ENCODE measurements at regions not wholly inside any gene's neighbourhood (a gene's known extent, or its start where the extent isn't known, plus 50 kb on each side); places are given as distances from the start of the nearest gene placed in this dataset.

DNA sequence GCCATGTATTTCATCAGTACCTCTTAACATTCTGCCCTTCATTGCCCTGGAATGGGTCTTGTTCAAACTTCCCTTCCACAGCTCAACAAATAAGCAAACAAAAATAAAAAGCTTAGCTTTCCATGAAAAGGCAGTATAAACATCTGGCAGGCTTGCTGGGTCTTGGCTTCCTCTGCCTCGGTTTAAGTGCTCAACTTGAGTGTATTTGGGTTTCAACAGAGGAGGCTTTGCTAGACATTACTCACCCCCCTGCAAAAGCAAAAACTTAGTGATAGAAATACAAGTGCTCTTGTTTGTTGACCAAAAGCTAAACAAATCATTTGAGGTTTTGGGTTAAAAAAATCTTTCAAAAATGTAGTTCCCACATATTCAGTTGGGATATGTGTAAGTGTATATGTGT, 518.5 kb downstream of the PLPP3 start:
- H3K4me3 Mint-ChIP-seq: no peak overlapping the region
- H3K9me3 Mint-ChIP-seq: no peaks in the 10 kb centered on the region
- ATAC-seq (no peak), DNase-seq (ENCODE audit: low spot score) (no peak)
- no peaks in the 10 kb centered on the region for H3K27me3 Mint-ChIP-seq (ENCODE audit: low read depth)
- TF ChIP-seq, protein P1, sequence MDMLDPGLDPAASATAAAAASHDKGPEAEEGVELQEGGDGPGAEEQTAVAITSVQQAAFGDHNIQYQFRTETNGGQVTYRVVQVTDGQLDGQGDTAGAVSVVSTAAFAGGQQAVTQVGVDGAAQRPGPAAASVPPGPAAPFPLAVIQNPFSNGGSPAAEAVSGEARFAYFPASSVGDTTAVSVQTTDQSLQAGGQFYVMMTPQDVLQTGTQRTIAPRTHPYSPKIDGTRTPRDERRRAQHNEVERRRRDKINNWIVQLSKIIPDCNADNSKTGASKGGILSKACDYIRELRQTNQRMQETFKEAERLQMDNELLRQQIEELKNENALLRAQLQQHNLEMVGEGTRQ (CRISPR knock-in tag; IDR thresholded peaks at IDR 0.05): no peak
- TF ChIP-seq ATF1 (CRISPR knock-in tag; IDR thresholded peaks at IDR 0.05) (no peak), NR3C1 (CRISPR knock-in tag; conservative IDR thresholded peaks at IDR 0.05; ENCODE audit: low read depth) (no peak), NFATC4 (CRISPR knock-in tag; IDR thresholded peaks at IDR 0.05) (no peak), ZNF671 (CRISPR knock-in tag; IDR thresholded peaks at IDR 0.05) (no peak), CBFB (CRISPR knock-in tag; IDR thresholded peaks at IDR 0.05; ENCODE audit: low read depth) (no peak), EMX1 (CRISPR knock-in tag; IDR thresholded peaks at IDR 0.05) (no peak), JUN (CRISPR knock-in tag; IDR thresholded peaks at IDR 0.05) (no peak), SMAD4 (CRISPR knock-in tag; IDR thresholded peaks at IDR 0.05) (no peak), MXD4 (CRISPR knock-in tag; IDR thresholded peaks at IDR 0.05; ENCODE audit: borderline replicate concordance) (no peak), ZNF396 (CRISPR knock-in tag; IDR thresholded peaks at IDR 0.05; ENCODE audit: borderline replicate concordance) (no peak), GTF2I (CRISPR knock-in tag; conservative IDR thresholded peaks at IDR 0.05) (no peak), NR1H2 (CRISPR knock-in tag; IDR thresholded peaks at IDR 0.05) (no peak), ZBTB21 (CRISPR knock-in tag; IDR thresholded peaks at IDR 0.05; ENCODE audit: borderline replicate concordance) (no peak), ZNF232 (CRISPR knock-in tag; IDR thresholded peaks at IDR 0.05) (no peak), ZNF121 (CRISPR knock-in tag; IDR thresholded peaks at IDR 0.05) (no peak)
- TF ChIP-seq, protein P2, sequence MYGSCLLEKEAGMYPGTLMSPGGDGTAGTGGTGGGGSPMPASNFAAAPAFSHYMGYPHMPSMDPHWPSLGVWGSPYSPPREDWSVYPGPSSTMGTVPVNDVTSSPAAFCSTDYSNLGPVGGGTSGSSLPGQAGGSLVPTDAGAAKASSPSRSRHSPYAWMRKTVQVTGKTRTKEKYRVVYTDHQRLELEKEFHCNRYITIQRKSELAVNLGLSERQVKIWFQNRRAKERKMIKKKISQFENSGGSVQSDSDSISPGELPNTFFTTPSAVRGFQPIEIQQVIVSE (CRISPR knock-in tag; IDR thresholded peaks at IDR 0.05; ENCODE audit: borderline replicate concordance): no peak
- TF ChIP-seq, protein P3, sequence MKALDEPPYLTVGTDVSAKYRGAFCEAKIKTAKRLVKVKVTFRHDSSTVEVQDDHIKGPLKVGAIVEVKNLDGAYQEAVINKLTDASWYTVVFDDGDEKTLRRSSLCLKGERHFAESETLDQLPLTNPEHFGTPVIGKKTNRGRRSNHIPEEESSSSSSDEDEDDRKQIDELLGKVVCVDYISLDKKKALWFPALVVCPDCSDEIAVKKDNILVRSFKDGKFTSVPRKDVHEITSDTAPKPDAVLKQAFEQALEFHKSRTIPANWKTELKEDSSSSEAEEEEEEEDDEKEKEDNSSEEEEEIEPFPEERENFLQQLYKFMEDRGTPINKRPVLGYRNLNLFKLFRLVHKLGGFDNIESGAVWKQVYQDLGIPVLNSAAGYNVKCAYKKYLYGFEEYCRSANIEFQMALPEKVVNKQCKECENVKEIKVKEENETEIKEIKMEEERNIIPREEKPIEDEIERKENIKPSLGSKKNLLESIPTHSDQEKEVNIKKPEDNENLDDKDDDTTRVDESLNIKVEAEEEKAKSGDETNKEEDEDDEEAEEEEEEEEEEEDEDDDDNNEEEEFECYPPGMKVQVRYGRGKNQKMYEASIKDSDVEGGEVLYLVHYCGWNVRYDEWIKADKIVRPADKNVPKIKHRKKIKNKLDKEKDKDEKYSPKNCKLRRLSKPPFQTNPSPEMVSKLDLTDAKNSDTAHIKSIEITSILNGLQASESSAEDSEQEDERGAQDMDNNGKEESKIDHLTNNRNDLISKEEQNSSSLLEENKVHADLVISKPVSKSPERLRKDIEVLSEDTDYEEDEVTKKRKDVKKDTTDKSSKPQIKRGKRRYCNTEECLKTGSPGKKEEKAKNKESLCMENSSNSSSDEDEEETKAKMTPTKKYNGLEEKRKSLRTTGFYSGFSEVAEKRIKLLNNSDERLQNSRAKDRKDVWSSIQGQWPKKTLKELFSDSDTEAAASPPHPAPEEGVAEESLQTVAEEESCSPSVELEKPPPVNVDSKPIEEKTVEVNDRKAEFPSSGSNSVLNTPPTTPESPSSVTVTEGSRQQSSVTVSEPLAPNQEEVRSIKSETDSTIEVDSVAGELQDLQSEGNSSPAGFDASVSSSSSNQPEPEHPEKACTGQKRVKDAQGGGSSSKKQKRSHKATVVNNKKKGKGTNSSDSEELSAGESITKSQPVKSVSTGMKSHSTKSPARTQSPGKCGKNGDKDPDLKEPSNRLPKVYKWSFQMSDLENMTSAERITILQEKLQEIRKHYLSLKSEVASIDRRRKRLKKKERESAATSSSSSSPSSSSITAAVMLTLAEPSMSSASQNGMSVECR (CRISPR knock-in tag; IDR thresholded peaks at IDR 0.05; ENCODE audit: borderline replicate concordance): no peak
- TF ChIP-seq, protein P4, sequence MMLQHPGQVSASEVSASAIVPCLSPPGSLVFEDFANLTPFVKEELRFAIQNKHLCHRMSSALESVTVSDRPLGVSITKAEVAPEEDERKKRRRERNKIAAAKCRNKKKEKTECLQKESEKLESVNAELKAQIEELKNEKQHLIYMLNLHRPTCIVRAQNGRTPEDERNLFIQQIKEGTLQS (CRISPR knock-in tag; conservative IDR thresholded peaks at IDR 0.05): no peak
- TF ChIP-seq, protein P5, sequence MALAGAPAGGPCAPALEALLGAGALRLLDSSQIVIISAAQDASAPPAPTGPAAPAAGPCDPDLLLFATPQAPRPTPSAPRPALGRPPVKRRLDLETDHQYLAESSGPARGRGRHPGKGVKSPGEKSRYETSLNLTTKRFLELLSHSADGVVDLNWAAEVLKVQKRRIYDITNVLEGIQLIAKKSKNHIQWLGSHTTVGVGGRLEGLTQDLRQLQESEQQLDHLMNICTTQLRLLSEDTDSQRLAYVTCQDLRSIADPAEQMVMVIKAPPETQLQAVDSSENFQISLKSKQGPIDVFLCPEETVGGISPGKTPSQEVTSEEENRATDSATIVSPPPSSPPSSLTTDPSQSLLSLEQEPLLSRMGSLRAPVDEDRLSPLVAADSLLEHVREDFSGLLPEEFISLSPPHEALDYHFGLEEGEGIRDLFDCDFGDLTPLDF (CRISPR knock-in tag; IDR thresholded peaks at IDR 0.05): no peak
- H3K36me3 Mint-ChIP-seq: no peaks in the 10 kb centered on the region
- peaks cover 6% of the 10 kb centered on the region for H3K4me1 Mint-ChIP-seq
- CTCF ChIA-PET: no interaction called here
- no peak overlapping the region for H3K27ac Mint-ChIP-seq
- POLR2A ChIA-PET: no interaction called here
